NCI-H748 treated with DMSO at 0.1 percent for 48 hours (cell line): ENCODE measurements at regions not wholly inside any gene's neighbourhood (a gene's known extent, or its start where the extent isn't known, plus 50 kb on each side); places are given as distances from the start of the nearest gene placed in this dataset.
A peak's percentile ranks its signal among the peaks of the same experiment; 100 is the strongest.

Source experiments
- DNase-seq: peaks from one replicate; lab custom pipeline; 2025; lab: John Stamatoyannopoulos, UW

DNA sequence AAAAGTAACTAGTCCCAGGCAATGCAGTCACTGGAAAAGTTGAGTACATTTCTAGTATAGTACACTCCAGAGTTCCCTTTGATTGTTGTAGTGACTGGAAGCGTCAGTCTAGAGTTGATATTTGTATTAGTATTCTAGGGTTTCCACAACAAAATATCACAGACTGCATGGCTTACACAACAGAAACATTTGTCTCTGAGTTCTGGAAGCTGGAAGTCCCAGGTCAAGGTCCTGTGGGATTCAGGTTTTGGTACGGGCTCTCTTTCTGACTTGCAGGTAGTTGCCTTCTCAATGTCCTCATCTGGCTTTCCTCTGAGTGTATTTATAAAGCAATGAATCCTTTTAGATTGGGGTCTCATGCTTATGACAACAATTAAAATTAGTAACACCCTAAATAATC lies 1119.1 kb upstream of the PHF14 start:
- no peak for DNase-seq

DNA sequence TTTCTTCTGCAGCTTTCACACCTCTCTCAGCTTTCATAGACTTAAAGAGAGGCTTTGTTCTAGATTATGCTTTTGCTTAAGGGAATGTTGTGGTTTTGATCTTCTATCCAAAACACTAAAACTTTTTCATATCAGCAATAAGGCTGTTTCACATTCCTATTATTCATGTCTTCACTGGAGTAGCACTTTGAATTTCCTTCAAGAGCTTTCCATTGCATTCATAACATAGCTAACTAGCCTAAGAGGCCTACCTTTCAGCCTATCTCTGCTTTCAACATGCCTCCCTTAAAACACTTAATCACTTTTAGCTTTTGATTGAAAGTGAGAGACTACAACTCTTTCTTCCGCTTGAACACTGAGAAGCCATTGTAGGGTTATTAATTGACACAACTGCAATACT lies 1117.0 kb upstream of the PHF14 start:
- no peak for DNase-seq

DNA sequence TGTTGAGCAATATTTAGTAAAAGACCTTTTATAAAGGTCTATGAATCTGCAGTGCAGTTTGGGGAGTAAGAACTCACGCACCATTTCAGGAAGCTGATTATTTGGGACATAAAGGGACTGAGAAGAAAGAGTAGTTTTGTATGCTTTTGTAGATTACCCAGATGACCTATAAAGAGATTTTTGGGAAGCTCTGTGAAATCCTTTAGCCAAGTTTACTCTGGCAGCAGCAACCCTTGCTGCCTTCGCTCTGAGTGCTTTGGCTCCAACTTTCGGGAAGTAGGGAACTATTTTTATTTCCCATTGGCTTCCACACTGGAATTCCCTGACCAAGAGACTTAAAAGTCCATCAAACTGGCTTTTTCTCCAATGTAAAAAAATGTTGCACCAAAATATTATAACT lies 1110.1 kb upstream of the PHF14 start:
- no peak for DNase-seq

DNA sequence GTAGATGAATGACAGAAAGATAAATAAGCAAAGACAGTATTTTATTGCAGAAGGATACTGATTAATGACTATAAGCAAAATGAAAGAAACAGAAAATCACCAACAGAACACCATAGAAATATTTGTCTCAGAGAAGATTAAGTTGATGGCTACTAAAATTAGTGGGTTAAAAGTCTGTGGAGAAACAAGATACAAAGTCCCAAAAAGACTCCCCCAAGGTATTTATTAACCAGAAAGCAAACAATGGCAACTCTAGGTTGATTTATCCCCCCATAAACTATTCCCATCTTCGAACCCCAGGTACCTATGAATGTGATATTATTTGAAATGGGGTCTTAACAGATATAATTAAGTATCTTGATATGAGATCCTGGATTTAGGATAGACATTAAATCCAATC lies 1104.5 kb upstream of the PHF14 start:
- no peak for DNase-seq

DNA sequence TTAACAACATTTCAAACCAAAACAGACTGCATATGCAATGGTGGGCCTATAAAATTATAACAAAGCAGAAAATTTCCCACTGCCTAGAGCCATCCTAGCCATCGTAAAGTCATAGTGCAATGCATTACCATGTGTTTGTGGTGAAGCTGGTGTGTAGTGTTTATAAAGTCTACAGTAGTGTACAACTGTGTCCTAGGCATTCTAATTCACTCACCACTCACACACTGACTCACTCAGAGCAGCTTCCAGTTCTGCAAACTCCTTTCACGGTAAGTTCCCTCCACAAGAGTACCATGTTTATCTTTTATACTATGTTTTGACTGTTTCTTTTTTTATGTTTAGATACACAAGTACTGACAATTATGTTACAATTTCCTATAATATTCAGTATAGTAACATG lies 1104.1 kb upstream of the PHF14 start:
- DNase-seq: no peak

DNA sequence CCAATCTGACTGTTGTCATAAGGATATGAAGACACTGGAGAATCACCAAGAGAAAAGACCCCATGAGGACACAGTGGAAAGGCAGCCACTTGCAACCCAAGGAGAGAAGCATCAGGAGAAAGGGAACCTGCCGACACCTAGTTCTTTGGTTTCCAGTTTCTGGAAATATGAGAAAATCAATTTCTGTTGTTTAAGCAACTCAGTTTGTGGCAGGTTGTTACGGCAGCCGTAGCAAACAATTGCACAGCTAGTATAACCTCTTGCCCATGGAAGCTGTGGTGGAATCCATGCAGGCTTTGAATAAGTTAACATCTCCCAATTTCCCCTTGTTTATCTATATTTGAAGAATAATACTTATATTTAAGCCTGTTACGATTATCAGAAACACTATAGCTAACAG lies 1103.0 kb upstream of the PHF14 start:
- DNase-seq: no peak

DNA sequence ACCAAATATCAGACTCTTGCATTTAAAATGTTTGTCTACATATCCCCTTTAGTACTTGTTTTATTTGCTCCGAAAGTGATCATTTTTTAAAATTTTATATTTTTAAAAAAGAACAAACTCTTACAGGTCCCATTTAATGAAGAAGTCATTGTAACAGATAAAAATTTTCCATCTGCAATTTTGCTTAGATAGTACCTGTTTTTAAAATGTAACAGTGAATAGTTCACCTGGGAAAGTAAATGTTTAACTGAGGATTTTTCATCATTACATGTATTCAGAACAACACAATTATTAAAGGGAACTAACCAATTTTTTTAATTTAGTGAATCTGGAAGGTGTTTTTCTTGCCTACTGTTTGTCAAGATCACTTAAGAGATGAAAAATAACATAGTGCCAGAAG lies 1099.5 kb upstream of the PHF14 start:
- DNase-seq: no peak

DNA sequence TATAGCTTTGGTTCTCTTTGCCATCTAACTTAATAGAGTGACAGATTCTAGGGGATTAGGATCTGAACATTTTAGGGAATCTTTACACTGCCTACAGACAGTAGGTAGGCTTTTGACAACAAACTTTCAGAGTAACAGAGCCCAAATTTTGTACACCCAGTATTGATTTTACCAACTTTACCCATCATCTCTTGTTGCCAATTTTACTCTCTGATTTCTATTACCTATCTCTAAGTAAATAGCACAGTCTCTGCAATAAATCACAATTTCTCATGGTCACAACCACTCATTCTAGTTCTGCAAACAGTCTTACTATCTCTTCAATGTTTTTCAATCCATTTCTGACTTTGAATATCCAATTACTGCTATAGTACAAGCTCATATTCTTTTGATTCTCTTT lies 1097.6 kb upstream of the PHF14 start:
- no peak for DNase-seq

DNA sequence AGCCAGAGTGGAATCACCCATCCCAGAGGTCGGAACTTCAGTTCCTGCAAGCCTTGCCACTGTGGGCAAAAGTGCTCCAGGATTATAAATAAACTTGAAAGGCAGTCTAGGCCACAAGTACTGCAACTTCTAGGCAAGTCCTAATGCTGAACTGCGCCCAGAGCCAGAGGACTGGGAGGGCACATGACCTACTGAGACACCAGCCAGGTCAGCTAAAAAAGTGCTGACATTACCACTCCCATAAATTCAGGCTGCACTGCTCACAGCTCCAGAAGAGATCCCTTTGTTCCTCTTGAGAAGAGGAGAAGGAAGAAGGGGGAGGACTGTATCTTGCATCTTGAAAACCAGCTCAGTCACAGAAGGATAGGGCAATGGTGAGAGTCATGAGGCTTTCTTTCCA lies 1084.1 kb upstream of the PHF14 start:
- no peak for DNase-seq

DNA sequence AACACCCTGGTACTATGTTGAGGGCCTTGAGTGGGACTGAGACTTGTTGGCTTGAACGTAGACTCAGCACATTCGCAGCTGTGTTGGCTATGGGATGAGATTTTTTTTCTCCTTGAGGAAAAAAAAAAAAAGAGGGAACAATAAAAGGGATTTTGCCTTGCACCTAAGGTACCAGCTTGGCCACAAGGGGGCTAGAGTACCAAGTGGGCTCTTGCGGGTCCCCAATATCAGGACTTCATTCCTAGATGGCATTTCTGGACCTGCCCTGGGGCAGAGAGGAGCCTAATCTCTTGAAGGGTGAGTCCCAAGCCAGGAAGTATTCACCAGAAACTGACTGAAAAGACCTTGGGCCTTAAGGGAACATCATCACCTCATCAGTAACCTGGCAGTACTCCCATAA lies 1083.6 kb upstream of the PHF14 start:
- no peak for DNase-seq

DNA sequence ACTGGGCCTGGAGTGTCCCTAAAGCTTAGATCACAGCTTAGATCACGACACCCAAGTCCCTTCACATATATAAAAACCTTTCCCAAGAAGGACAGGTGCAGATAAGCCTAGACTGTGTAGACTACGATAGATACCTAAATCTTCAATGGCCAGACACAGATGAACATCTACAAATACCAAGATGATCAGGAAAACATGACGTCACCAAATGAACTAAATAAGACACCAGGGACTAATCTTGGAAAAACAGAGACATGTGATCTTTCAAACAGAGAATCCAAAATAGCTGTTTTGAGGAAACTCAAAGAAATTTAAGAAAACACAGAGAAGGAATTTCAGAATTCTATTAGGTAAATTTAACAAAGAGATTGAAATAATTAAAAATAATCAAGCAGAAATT lies 1082.6 kb upstream of the PHF14 start:
- no peak for DNase-seq

DNA sequence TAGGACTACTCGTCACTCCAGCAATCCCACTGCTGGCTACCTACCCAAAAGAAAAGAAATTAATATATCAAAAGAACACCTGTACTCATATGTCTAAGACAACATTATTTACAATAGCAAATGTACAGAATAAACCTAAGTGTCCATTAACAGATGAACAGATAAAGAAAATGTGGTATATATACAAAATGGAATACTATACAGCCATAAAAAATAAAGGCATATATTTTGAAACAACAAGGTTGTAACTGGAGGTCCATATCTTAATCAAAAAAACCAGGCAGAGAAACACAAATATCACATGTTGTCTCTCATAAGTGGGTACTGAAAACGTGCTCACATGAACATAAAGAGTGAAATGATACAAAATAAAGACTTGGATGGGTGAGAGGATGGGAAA lies 1073.3 kb upstream of the PHF14 start:
- DNase-seq: no peak

DNA sequence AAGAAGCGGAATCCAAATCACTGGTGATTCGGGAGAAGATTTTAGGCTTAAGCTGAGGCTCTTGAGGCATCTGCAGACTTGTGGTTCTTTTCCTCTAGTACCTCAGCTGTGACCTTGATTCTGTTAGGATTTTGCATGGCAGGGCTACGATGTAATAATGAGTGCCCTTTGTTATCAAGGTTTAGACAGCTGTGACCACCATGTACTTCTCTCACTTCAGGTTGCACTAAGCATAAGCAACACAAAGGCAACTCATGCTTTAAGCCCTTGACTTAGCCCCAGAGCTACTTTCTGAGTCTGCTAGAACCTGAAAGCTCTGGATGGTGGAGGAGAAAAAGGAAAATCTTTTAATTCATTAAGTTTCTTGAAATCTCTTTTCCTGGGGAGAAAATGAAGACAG lies 1052.3 kb upstream of the PHF14 start:
- no peak for DNase-seq

DNA sequence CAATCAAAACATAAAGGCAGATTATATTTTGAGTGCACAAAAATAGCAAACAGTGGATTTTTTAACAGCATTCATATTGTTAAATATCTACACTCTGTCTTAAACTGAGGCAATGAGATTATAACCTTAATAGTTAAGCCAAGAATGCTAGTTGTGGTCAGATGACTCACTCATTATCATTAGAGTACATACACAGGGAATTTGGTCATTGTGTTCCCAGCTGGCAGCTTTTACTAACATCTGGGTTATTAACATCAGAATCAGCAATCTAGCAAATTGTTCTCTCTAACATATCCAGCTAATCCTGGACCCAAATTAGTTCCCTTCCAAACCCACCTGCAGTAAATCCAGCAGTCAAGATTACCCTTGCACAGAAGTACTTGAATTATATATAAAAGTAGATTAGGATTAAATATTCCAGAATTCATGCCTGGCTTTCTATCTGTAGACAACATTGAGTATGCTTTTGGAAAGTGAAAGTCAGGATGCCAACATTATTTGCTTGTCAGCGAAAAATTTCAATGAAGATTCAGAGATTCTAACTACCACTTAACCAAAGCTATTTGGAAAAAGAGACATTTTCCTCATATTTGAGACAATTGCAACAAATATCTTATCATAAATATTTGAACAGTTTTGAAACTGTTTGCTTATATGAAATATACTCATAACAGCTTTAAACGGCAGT lies 1035.6 kb upstream of the PHF14 start:
- no peak for DNase-seq

DNA sequence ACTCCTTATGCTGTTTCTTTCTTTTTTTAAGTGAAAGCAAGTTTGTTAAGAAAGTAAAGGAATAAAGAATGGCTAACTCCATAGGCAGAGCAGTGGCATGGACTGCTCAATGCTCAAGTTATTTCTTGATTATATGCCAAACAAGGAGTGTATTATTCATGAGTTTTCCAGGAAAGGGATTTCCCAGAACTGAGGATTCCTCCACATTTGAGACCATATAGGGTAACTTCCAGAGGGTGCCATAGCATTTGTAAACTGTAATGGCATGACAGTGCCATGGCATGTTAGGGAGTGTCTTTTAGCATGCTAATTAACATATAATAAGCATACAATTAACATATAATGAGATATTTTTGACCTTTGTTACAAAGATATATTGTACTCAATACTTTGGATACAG lies 1034.5 kb upstream of the PHF14 start:
- DNase-seq: no peak

DNA sequence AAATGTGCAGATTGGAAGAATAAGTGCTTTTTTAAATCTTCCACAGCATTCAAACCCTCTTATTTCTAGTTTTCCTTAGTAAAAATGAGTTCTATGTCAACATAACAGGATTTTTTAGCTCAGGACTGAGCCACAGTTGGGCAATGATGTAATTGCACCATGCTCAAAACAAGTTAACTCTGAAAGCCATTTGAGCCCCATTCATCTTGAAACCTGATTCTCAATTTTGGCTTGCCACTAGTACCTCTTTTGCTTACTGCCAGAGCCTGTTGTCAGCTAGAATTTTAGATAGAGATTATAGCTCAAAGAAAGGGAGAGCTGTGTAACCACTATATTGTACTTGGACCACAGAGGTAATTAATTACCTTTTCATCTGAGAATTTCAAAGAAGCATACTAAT lies 1028.5 kb upstream of the PHF14 start:
- DNase-seq: peak; percentile 93

DNA sequence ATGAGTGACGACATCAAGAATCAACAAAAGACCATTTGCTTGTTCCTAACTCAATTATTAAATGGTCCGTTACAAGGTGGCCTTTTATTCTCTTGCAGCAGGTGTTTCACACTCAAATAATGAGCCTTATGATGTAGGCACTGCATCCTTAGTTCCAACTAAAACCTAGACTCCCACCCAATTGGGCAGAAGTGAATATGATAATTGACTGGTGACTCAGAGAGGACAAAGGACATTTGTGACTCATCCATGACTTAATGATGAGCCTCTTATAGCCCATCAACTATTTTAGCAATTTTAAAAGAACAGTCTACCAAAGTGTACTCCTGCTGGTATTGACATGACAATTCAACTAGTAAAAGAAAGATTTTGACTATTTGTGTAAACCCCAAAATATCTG lies 1027.8 kb upstream of the PHF14 start:
- DNase-seq: peak; percentile 96

DNA sequence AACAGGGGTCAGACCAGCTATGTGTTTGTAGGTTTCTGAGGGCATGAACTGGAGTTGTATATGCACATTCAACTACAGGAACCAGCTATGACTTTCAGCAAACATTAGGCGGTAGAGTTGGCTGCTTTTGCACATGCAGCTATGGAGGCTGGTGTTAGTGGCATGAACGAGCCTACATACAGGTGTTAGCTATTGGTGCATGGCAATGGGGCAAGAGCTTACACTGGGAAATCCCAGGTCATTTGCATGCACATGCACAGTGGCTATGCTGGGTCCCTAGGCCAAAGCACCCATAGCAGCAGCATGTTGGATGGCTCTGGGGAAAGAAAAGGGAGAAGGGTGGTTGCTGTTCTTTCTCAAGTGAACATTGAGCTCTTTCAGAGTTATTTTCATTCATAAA lies 1018.5 kb upstream of the PHF14 start:
- DNase-seq: no peak

DNA sequence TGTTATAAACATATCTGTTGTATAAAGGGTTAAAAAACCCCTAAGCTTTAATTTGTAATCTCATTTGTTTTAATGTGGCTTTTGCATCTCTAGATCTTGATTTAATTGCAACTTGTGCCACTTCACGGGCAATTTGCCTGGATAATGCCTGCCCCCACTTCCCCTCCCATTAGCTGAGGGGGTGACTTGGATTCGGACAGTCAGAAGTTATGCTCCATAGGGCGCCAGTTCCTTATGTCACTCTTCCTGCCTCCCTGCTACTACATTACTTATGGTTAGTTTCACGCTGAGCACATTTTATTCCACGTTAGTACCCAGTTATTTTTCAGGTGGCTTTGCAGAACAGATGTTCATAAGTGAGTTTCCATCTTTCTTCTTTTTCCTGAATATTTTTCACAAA lies 1015.2 kb upstream of the PHF14 start:
- no peak for DNase-seq

DNA sequence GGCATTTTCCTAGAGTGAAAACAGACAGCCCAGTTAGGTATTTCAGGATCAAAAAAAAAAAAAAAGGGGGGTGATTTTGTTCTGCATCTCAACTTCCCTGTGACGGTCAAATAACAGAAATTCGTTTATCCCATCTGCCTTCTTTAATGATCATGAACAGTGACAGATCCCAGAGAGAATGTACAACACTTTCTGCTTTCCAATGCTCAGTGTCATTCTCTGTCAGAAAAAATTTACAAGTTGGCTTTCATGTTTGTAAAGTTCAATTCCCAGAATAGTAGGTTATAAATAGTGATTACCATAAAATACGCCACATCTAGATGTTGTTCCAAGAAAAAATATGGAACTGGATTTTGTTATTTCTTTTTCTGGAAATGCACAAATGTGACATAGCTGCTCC lies 1013.2 kb upstream of the PHF14 start:
- no peak for DNase-seq

DNA sequence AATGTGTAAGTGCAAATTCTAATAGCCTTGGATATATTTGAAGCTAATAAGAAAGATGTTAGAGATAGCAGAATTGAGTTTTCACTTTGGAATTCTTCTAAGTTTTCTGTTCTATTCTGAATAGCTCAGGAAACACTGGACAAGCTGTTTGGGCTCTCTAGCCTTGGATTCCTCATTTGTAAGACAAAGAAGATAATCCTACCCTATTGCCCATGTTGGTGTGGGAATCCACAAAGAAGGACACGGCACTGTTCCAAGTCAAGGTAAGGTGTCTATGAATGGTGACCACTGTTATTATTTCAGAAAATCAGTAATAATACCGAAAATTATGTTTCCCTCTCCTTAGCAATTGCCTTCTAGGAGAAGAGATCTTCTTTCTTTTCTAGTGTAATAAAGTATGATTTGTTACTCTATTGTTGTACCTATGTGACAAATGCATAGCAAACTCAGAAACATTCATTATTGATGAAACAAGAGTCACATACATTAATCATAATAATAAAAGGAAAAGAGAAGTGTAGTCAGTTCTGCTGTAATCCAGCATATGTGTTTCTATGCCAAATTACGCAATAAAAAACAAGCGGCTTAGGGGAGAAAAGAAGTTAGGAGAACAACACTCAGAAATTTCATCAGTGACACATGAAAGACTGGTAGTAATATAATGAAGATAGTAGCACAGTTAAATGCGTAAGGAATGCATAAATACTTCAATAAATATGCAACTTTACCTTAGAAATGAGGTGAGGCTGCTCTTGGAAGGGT lies 1012.3 kb upstream of the PHF14 start:
- DNase-seq: no peak

DNA sequence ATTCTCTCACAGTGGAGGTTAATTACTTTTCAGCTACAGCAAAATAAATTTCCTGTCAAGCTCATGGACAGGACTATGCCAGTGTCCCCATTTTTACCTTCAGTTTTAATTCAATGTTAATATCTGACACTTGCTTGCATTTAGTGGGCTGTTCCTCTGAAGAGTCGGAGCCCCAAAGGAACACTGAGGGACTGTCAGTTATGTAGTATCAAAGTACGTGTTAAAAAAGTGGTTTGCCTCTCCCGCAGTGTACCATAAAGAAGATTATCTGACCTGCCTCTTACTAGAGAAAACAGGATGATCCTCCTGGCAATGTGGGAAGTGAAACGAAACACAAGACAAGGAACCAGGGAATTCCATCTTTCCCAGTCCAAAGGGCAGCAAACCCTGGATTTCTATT lies 1010.9 kb upstream of the PHF14 start:
- DNase-seq: no peak

DNA sequence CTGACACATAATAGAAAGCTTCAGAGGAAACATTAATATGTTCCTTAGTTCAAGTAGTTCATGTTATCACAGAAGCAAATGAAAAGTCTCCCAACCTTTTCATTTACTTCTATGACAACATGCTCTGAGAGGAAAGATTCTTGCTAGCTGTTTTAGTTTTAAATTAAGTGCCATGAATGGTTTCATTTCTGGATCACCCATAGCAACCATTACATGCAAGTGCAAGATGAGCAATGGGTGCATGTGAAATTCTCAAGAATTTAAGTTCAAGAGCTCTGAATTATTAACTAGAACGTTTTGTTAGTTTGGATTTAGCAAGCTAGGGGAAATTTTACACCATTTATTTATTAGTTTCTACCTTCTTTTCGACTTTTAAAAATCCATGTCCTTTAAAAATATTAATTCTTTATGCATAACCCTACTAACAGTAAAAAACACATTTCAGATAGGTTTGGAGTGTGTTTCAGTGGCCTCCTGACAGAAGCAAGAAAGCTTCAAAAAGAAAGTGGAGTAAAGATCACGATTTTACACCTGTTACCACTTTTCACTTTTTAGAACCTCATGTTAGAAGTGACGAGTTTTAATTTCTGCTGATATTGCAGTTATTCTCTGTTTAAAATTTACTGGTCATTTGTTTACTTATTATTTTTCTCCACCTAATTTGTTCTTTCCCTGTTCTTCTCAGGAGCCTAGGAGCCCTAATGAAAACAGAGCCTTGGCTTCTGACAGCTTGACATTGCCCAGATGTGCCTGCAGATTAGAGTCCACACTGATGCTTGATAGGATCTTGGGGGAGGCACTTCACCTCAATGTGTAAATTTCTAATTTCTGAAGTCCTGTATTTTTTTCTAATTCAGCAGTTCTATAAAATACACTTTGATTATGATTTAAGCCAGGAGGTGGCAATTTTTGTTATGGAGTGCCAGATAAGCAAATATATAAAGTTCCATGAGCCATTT lies 995.3 kb upstream of the PHF14 start:
- no peak for DNase-seq
